ENCODE measurements at regions not wholly inside any gene's neighbourhood (a gene's known extent, or its start where the extent isn't known, plus 50 kb on each side); places are given as distances from the start of the nearest gene placed in this dataset.
A peak's percentile ranks its signal among the peaks of the same experiment; 100 is the strongest.

GRCh38 chr1:72649991-72650390, 367.7 kb upstream of the NEGR1 start:
- no peak for DNase-seq (ENCODE audit: low read depth, low spot score)

GRCh38 chr1:72649211-72649888, 367.0 kb upstream of the NEGR1 start:
- DNase-seq (ENCODE audit: low read depth, low spot score): no peak

GRCh38 chr1:72648465-72648864, 366.1 kb upstream of the NEGR1 start:
- DNase-seq (ENCODE audit: low read depth, low spot score): no peak

- no peak for DNase-seq (ENCODE audit: low read depth, low spot score)
Measured at GRCh38 chr1:72643142-72643541, 360.8 kb upstream of the NEGR1 start.

GRCh38 chr1:72637593-72637992, 355.3 kb upstream of the NEGR1 start:
- DNase-seq (ENCODE audit: low read depth, low spot score): no peak

GRCh38 chr1:72636631-72637030, 354.3 kb upstream of the NEGR1 start:
- no peak for DNase-seq (ENCODE audit: low read depth, low spot score)

GRCh38 chr1:72635719-72636118, 353.4 kb upstream of the NEGR1 start:
- no peak for DNase-seq (ENCODE audit: low read depth, low spot score)

GRCh38 chr1:72634946-72635345, 352.6 kb upstream of the NEGR1 start:
- no peak for DNase-seq (ENCODE audit: low read depth, low spot score)

- DNase-seq (ENCODE audit: low read depth, low spot score): no peak
Measured at GRCh38 chr1:72631449-72631848, 349.1 kb upstream of the NEGR1 start.

- peak; percentile 22 for DNase-seq (ENCODE audit: low read depth, low spot score)
Measured at GRCh38 chr1:72623299-72623708, 341.0 kb upstream of the NEGR1 start.

GRCh38 chr1:72620453-72620852, 338.1 kb upstream of the NEGR1 start:
- DNase-seq (ENCODE audit: low read depth, low spot score): no peak

GRCh38 chr1:72606216-72606810, 324.0 kb upstream of the NEGR1 start:
- no peak for DNase-seq (ENCODE audit: low read depth, low spot score)

GRCh38 chr1:72601035-72601674, 318.8 kb upstream of the NEGR1 start:
- DNase-seq (ENCODE audit: low read depth, low spot score): no peak

GRCh38 chr1:72586023-72586685, 303.8 kb upstream of the NEGR1 start:
- no peak for DNase-seq (ENCODE audit: low read depth, low spot score)

GRCh38 chr1:72579629-72580028, 297.3 kb upstream of the NEGR1 start:
- no peak for DNase-seq (ENCODE audit: low read depth, low spot score)

GRCh38 chr1:72570815-72571214, 288.5 kb upstream of the NEGR1 start:
- no peak for DNase-seq (ENCODE audit: low read depth, low spot score)

GRCh38 chr1:72568113-72568512, 285.8 kb upstream of the NEGR1 start:
- DNase-seq (ENCODE audit: low read depth, low spot score): no peak

- DNase-seq (ENCODE audit: low read depth, low spot score): no peak
Measured at GRCh38 chr1:72567521-72567920, 285.2 kb upstream of the NEGR1 start.

- no peak for DNase-seq (ENCODE audit: low read depth, low spot score)
Measured at GRCh38 chr1:72564749-72565148, 282.4 kb upstream of the NEGR1 start.

- peak; percentile 32 for DNase-seq (ENCODE audit: low read depth, low spot score)
Measured at GRCh38 chr1:72557446-72558049, 275.2 kb upstream of the NEGR1 start.

GRCh38 chr1:72547412-72547811, 265.1 kb upstream of the NEGR1 start:
- no peak for DNase-seq (ENCODE audit: low read depth, low spot score)

- DNase-seq (ENCODE audit: low read depth, low spot score): no peak
Measured at GRCh38 chr1:72540674-72541073, 258.3 kb upstream of the NEGR1 start.
